Stomach (tissue), 8 donors: ENCODE measurements at regions not wholly inside any gene's neighbourhood (a gene's known extent, or its start where the extent isn't known, plus 50 kb on each side); places are given as distances from the start of the nearest gene placed in this dataset.

ENCODE experiments used
- DNase-seq, 2 donors: peaks; one replicate each; pipeline versions ENCODE4 v3.0.0 to v3.0.0-alpha.2; 2013 to 2019
- H3K27ac ChIP-seq, 5 donors: fragments of 200-600 bp in 4 of 5; sonication (generic) in 4 of 5; one replicate each; pipeline ENCODE4 v1.5.1; 2013 to 2019; ENCODE audit warnings: mild to moderate bottlenecking in 1 of 5, moderate library complexity in 1 of 5
- H3K27me3 ChIP-seq, 3 donors: fragments of 200-600 bp; sonication (generic); one replicate each; pipeline ENCODE4 v1.5.1; 2017 to 2019; ENCODE audit warnings: mixed run types in 1 of 3
- H3K36me3 ChIP-seq, 4 donors: fragments of 200-600 bp; sonication (generic); 1 replicate in 3 of 4; 2 replicates in 1 of 4; pipeline ENCODE4 v1.5.1; 2016 to 2019
- H3K4me1 ChIP-seq, 4 donors: fragments of 200-600 bp; sonication (generic); one replicate each; pipeline ENCODE4 v1.5.1; 2016 to 2019
- H3K4me3 ChIP-seq, 4 donors: fragments of 200-600 bp; sonication (generic) in 3 of 4; one replicate each; pipeline ENCODE4 v1.5.1; 2016 to 2019; ENCODE audit warnings: mild to moderate bottlenecking in 1 of 4
- H3K9me3 ChIP-seq, 4 donors: fragments of 200-600 bp; sonication (generic); one replicate each; pipeline ENCODE4 v1.5.1; 2016 to 2019
- CTCF ChIP-seq, 7 experiments: fragments of 450-650 bp in 4 of 7; fragments of 200-600 bp in 3 of 7; sonication (generic) in 3 of 7; IDR thresholded peaks; one replicate each; pipeline ENCODE4 v1.5.1; 2016 to 2019; ENCODE audit warnings: antibody characterized with exemption in 7 of 7, control low read depth in 2 of 7, mild to moderate bottlenecking in 1 of 7
- EP300 ChIP-seq: sonication (generic); formaldehyde crosslinking; IDR thresholded peaks from one replicate; pipeline ENCODE4 v1.6.1; 2017; ENCODE audit warnings: antibody characterized with exemption
- POLR2A ChIP-seq, 4 donors: fragments of 450-650 bp; IDR thresholded peaks; one replicate each; pipeline ENCODE4 v1.6.1; 2016; ENCODE audit warnings: antibody characterized with exemption in 4 of 4, control low read depth in 2 of 4, mild to moderate bottlenecking in 1 of 4, moderate library complexity in 1 of 4
- POLR2AphosphoS5 ChIP-seq, 3 donors: sonication (generic); formaldehyde crosslinking; IDR thresholded peaks; one replicate each; pipeline ENCODE4 v1.6.1; 2016; ENCODE audit warnings: antibody characterized with exemption in 3 of 3
- WGBS, 5 donors: extraction: QIAGEN DNeasy Blood & Tissue Kit in 3 of 5; methylation state at CpG; one replicate each; pipeline versions ENCODE4 v1.1.5 to v1.1.7; 2013 to 2018; 5-methylcytosine and 5-hydroxymethylcytosine counted together
- intact Hi-C: fragments of 100-400 bp; cut with DNase I; formaldehyde crosslinking; loops from one replicate; pipeline ENCODE4 v1.15.1; 2023; ENCODE audit warnings: low total_unique reads
- donor health status: healthy with polysubstance abuse.
- donor health status: Bipolar disorder and iron deficiency.
- donor health status: healthy.

GRCh38 chr20:40798066-40798465, 109.0 kb upstream of the MAFB start:
- intact Hi-C loops: no loop called here
- H3K9me3 ChIP-seq: no peaks in the 10 kb centered on the region
- no peak overlapping the region for H3K27ac ChIP-seq
- peaks cover 0 to 15% (median 0%) of the 10 kb centered on the region in 3 donors for H3K27me3 ChIP-seq
- no peak overlapping the region for H3K4me3 ChIP-seq
- no peak for DNase-seq
- TF ChIP-seq CTCF (IDR thresholded peaks at IDR 0.05) (no peak), EP300 (no peak), POLR2A (IDR thresholded peaks at IDR 0.05) (no peak), POLR2AphosphoS5 (IDR thresholded peaks at IDR 0.05) (no peak)
- H3K36me3 ChIP-seq: no peaks in the 10 kb centered on the region
- no peaks in the 10 kb centered on the region for H3K4me1 ChIP-seq

GRCh38 chr20:40802886-40803285, 113.8 kb upstream of the MAFB start:
- no peak for DNase-seq
- intact Hi-C loops: no loop called here
- H3K4me3 ChIP-seq: no peak overlapping the region
- no peak overlapping the region for H3K27ac ChIP-seq
- no peaks in the 10 kb centered on the region for H3K4me1 ChIP-seq
- WGBS, 5 donors: 75 to 87% (median 77%) methylated on average over 3 of the region's 3 CpGs
- H3K36me3 ChIP-seq: no peaks in the 10 kb centered on the region
- peaks cover 0 to 27% (median 3%) of the 10 kb centered on the region in 3 donors for H3K27me3 ChIP-seq
- no peaks in the 10 kb centered on the region for H3K9me3 ChIP-seq
- TF ChIP-seq CTCF (IDR thresholded peaks at IDR 0.05): no peak
- TF ChIP-seq POLR2AphosphoS5 (IDR thresholded peaks at IDR 0.05): no peak
- TF ChIP-seq EP300: no peak
- TF ChIP-seq POLR2A (IDR thresholded peaks at IDR 0.05): no peak

DNA sequence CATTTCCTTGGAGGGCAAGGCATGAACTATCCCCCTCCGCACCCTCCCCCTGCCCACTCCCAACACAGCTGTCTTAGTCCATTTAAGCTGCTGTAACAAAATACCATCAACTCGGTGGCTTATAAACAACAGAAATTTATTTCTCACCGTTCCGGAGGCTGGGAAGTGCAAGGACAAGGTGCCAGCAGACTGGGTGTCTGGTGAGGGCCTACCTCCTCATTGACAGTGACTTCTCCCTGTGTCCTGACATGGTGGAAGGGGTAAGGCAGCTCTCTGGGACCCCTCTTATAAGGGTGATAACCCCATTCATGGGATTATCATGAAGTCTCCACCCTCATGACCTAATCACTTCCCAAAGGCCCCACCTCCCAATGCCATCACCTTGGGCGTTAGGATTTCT, 114.3 kb upstream of the MAFB start:
- Histone ChIP-seq H3K36me3 (no peaks in the 10 kb centered on the region), H3K27me3 (peaks cover 0 to 27% (median 3%) of the 10 kb centered on the region in 3 donors), H3K4me1 (no peaks in the 10 kb centered on the region), H3K27ac (no peak overlapping the region), H3K9me3 (no peaks in the 10 kb centered on the region), H3K4me3 (no peak overlapping the region)
- intact Hi-C loops: no loop called here
- DNase-seq: peak in 1 of 2 donors; percentile 5
- no peak for TF ChIP-seq EP300
- no peak for TF ChIP-seq CTCF (IDR thresholded peaks at IDR 0.05)
- TF ChIP-seq POLR2AphosphoS5 (IDR thresholded peaks at IDR 0.05): no peak
- no peak for TF ChIP-seq POLR2A (IDR thresholded peaks at IDR 0.05)
- WGBS, 5 donors: 84 to 90% (median 87%) methylated on average over 5 of the region's 5 CpGs

- TF ChIP-seq CTCF (IDR thresholded peaks at IDR 0.05): no peak
- TF ChIP-seq POLR2A (IDR thresholded peaks at IDR 0.05): no peak
- TF ChIP-seq EP300: no peak
- no peak for TF ChIP-seq POLR2AphosphoS5 (IDR thresholded peaks at IDR 0.05)
- intact Hi-C loops: no loop called here
- peak in 1 of 2 donors; percentile 8 for DNase-seq
- 74 to 98% (median 82%) methylated on average over 3 of the region's 3 CpGs for WGBS, 5 donors
- no peaks in the 10 kb centered on the region for H3K4me1 ChIP-seq
- peaks cover 0 to 27% (median 3%) of the 10 kb centered on the region in 3 donors for H3K27me3 ChIP-seq
- no peaks in the 10 kb centered on the region for H3K36me3 ChIP-seq
- H3K4me3 ChIP-seq: no peak overlapping the region
- no peaks in the 10 kb centered on the region for H3K9me3 ChIP-seq
- H3K27ac ChIP-seq: no peak overlapping the region
Observed at GRCh38 chr20:40805592-40805991, 116.6 kb upstream of the MAFB start.
